H1 (cell line): ENCODE measurements at regions not wholly inside any gene's neighbourhood (a gene's known extent, or its start where the extent isn't known, plus 50 kb on each side); places are given as distances from the start of the nearest gene placed in this dataset.
"Not testable (repeated sequence)": the region's sequence is repeated elsewhere in the genome, so short reads cannot be mapped to it uniquely, and the experiment has no call there.

Experiments used
- ASH2L ChIP-seq: fragments of 200-600, 300-600 bp; sonication (generic); IDR thresholded peaks from one replicate; pipeline ENCODE4 v1.7.1; 2017; ENCODE audit warnings: low read length
- CEBPB ChIP-seq: IDR thresholded peaks from 2 replicates; pipeline ENCODE4 v1.6.1; 2012; ENCODE audit warnings: low read depth, low read length
- EP300 ChIP-seq, 2 experiments: IDR thresholded peaks; 1 replicate in 1 of 2; 2 replicates in 1 of 2; pipeline ENCODE4 v1.6.1; 2011 to 2012; ENCODE audit warnings: low read depth in 2 of 2, low read length in 2 of 2, mild to moderate bottlenecking in 2 of 2, borderline replicate concordance in 1 of 2, inconsistent platforms in 1 of 2, moderate library complexity in 1 of 2
- EZH2 ChIP-seq: fragments of 200-600 bp; sonication (generic); IDR thresholded peaks from 2 replicates; pipeline ENCODE4 v1.7.1; 2012; ENCODE audit warnings: low read depth, mild to moderate bottlenecking, moderate library complexity, low read length, inconsistent platforms; ENCODE audit not compliant: severe bottlenecking
- GABPA ChIP-seq: IDR thresholded peaks from 2 replicates; pipeline ENCODE4 v1.6.1; 2011; ENCODE audit warnings: mild to moderate bottlenecking, low read length, moderate library complexity, borderline replicate concordance; ENCODE audit not compliant: insufficient read depth
- POLR2A ChIP-seq, 2 experiments: IDR thresholded peaks; 1 replicate in 1 of 2; 2 replicates in 1 of 2; pipeline ENCODE4 v1.6.1; 2011; ENCODE audit warnings: low read depth in 2 of 2, low read length in 2 of 2, mild to moderate bottlenecking in 2 of 2; ENCODE audit errors: control extremely low read depth in 1 of 2
- POLR2AphosphoS5 ChIP-seq: IDR thresholded peaks from 2 replicates; pipeline ENCODE4 v1.6.1; 2011; ENCODE audit warnings: low read depth, low read length
- RAD21 ChIP-seq, 2 experiments: IDR thresholded peaks in 1 of 2; conservative IDR thresholded peaks in 1 of 2; 2 replicates each; pipeline ENCODE4 v1.6.1; 2011; ENCODE audit warnings: low read depth in 2 of 2, low read length in 2 of 2, improper control_type of control experiment in 1 of 2, inconsistent platforms in 1 of 2, mild to moderate bottlenecking in 1 of 2, moderate library complexity in 1 of 2
- SP1 ChIP-seq: IDR thresholded peaks from 2 replicates; pipeline ENCODE4 v1.6.1; 2011; ENCODE audit warnings: low read depth, low read length
- TAF1 ChIP-seq: IDR thresholded peaks from 2 replicates; pipeline ENCODE4 v1.6.1; 2011; ENCODE audit warnings: mild to moderate bottlenecking, low read depth, low read length
- TBP ChIP-seq: IDR thresholded peaks from 2 replicates; pipeline ENCODE4 v1.6.1; 2011; ENCODE audit warnings: low read depth, low read length, improper control_type of control experiment
- TF ChIP-seq, protein P1 (sequence below), 3 experiments: IDR thresholded peaks; 1 replicate in 2 of 3; 2 replicates in 1 of 3; pipeline versions ENCODE4 v1.5.1 to v1.6.1; 2011; ENCODE audit warnings: low read length in 3 of 3, mild to moderate bottlenecking in 3 of 3, inconsistent platforms in 2 of 3, low read depth in 1 of 3, moderate library complexity in 1 of 3; ENCODE audit not compliant: insufficient read depth in 1 of 3; ENCODE audit errors: control extremely low read depth in 1 of 3
- TF ChIP-seq, protein P2 (sequence below): IDR thresholded peaks from 2 replicates; pipeline ENCODE4 v1.6.1; 2012; ENCODE audit warnings: inconsistent platforms
- TF ChIP-seq, protein P3 (sequence below): IDR thresholded peaks from 2 replicates; pipeline ENCODE4 v1.6.1; 2011; ENCODE audit warnings: low read length, improper control_type of control experiment

DNA sequence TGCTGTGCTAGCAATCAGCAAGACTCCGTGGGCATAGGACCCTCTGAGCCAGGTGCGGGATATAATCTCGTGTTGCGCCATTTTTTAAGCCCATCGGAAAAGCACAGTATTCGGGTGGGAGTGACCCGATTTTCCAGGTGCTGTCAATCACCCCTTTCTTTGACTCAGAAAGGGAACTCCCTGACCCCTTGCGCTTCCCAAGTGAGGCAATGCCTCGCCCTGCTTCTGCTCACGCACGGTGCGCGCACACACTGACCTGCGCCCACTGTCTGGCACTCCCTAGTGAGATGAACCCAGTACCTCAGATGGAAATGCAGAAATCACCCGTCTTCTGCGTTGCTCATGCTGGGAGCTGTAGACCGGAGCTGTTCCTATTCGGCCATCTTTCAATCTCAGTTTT lies 372.6 kb downstream of the CDC5L start:
- TF ChIP-seq, protein P1, sequence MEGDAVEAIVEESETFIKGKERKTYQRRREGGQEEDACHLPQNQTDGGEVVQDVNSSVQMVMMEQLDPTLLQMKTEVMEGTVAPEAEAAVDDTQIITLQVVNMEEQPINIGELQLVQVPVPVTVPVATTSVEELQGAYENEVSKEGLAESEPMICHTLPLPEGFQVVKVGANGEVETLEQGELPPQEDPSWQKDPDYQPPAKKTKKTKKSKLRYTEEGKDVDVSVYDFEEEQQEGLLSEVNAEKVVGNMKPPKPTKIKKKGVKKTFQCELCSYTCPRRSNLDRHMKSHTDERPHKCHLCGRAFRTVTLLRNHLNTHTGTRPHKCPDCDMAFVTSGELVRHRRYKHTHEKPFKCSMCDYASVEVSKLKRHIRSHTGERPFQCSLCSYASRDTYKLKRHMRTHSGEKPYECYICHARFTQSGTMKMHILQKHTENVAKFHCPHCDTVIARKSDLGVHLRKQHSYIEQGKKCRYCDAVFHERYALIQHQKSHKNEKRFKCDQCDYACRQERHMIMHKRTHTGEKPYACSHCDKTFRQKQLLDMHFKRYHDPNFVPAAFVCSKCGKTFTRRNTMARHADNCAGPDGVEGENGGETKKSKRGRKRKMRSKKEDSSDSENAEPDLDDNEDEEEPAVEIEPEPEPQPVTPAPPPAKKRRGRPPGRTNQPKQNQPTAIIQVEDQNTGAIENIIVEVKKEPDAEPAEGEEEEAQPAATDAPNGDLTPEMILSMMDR (IDR thresholded peaks at IDR 0.05; ENCODE audit: control extremely low read depth in 1 of 3, insufficient read depth in 1 of 3, low read depth in 1 of 3, low read length in 3 of 3) = not testable (repeated sequence)
- not testable (repeated sequence) for TF ChIP-seq POLR2A (IDR thresholded peaks at IDR 0.05; ENCODE audit: control extremely low read depth in 1 of 2, low read depth in 2 of 2, low read length in 2 of 2); TBP; ASH2L; CEBPB; TAF1; POLR2AphosphoS5; RAD21 (IDR thresholded peaks at IDR 0.05 in 1 of 2, conservative IDR thresholded peaks at IDR 0.05 in 1 of 2; ENCODE audit: low read depth in 2 of 2, low read length in 2 of 2); EZH2; EP300 (IDR thresholded peaks at IDR 0.05; ENCODE audit: borderline replicate concordance in 1 of 2, low read depth in 2 of 2, low read length in 2 of 2); SP1; GABPA
- TF ChIP-seq, protein P2, sequence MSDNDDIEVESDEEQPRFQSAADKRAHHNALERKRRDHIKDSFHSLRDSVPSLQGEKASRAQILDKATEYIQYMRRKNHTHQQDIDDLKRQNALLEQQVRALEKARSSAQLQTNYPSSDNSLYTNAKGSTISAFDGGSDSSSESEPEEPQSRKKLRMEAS = not testable (repeated sequence)
- TF ChIP-seq, protein P3, sequence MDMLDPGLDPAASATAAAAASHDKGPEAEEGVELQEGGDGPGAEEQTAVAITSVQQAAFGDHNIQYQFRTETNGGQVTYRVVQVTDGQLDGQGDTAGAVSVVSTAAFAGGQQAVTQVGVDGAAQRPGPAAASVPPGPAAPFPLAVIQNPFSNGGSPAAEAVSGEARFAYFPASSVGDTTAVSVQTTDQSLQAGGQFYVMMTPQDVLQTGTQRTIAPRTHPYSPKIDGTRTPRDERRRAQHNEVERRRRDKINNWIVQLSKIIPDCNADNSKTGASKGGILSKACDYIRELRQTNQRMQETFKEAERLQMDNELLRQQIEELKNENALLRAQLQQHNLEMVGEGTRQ = not testable (repeated sequence)
